DND-41 (cell line): ENCODE measurements at regions not wholly inside any gene's neighbourhood (a gene's known extent, or its start where the extent isn't known, plus 50 kb on each side); places are given as distances from the start of the nearest gene placed in this dataset.

Experiments used
- ATAC-seq: fragments of 200-7000 bp; cut with Tn5 transposase; 3 replicates; pipeline ENCODE4 v1.9.1; 2021; ENCODE audit warnings: low read depth; ENCODE audit not compliant: insufficient read depth
- DNase-seq: peaks from one replicate; pipeline ENCODE4 v3.0.0-alpha.2; 2020
- H2AFZ ChIP-seq: 2 replicates; pipeline ENCODE4 v1.6.0; 2012; ENCODE audit warnings: low read depth, low read length
- H3K27ac ChIP-seq: 2 replicates; pipeline ENCODE4 v1.5.1; 2012; ENCODE audit warnings: low read length, inconsistent platforms
- H3K27me3 ChIP-seq: fragments of 200-600 bp; sonication (generic); 2 replicates; pipeline ENCODE4 v1.6.0; 2012; ENCODE audit warnings: low read length, mild to moderate bottlenecking, inconsistent platforms; ENCODE audit not compliant: insufficient read depth, poor library complexity
- H3K36me3 ChIP-seq: 2 replicates; pipeline ENCODE4 v1.5.1; 2012; ENCODE audit warnings: low read length, inconsistent platforms; ENCODE audit not compliant: insufficient read depth
- H3K4me1 ChIP-seq: 2 replicates; pipeline ENCODE4 v1.5.1; 2012; ENCODE audit warnings: mild to moderate bottlenecking, low read length; ENCODE audit not compliant: insufficient read depth
- H3K4me2 ChIP-seq: 2 replicates; pipeline ENCODE4 v1.6.0; 2012; ENCODE audit warnings: mild to moderate bottlenecking, moderate library complexity, low read length, inconsistent platforms; ENCODE audit not compliant: insufficient read depth
- H3K4me3 ChIP-seq, 2 experiments: fragments of 200-600 bp in 1 of 2; shearing (Covaris generic) in 1 of 2; 2 replicates each; pipeline ENCODE4 v1.5.1; 2012 to 2016; ENCODE audit warnings: inconsistent platforms in 2 of 2, low read length in 2 of 2, mild to moderate bottlenecking in 2 of 2, low read depth in 1 of 2, moderate library complexity in 1 of 2
- H3K79me2 ChIP-seq: 2 replicates; pipeline ENCODE4 v1.6.0; 2012; ENCODE audit warnings: low read length, inconsistent platforms; ENCODE audit not compliant: insufficient read depth
- H3K9ac ChIP-seq: 2 replicates; pipeline ENCODE4 v1.6.0; 2012; ENCODE audit warnings: low read depth, mild to moderate bottlenecking, inconsistent platforms, low read length, moderate library complexity
- H3K9me3 ChIP-seq: 2 replicates; pipeline ENCODE4 v1.5.1; 2012; ENCODE audit warnings: low read length, moderate library complexity, mild to moderate bottlenecking, inconsistent platforms; ENCODE audit not compliant: insufficient read depth, severe bottlenecking
- H4K20me1 ChIP-seq: 2 replicates; pipeline ENCODE4 v1.6.0; 2012; ENCODE audit warnings: low read length; ENCODE audit not compliant: insufficient read depth
- EZH2 ChIP-seq: IDR thresholded peaks from 3 replicates; pipeline ENCODE4 v1.6.1; 2012; ENCODE audit warnings: borderline replicate concordance, low read depth, mild to moderate bottlenecking, moderate library complexity, low read length, inconsistent platforms; ENCODE audit not compliant: severe bottlenecking
- TF ChIP-seq, protein P1 (sequence below): IDR thresholded peaks from 2 replicates; pipeline ENCODE4 v1.5.1; 2012; ENCODE audit warnings: borderline replicate concordance, low read length, moderate library complexity, mild to moderate bottlenecking; ENCODE audit not compliant: poor library complexity, severe bottlenecking; ENCODE audit errors: extremely low read depth

GRCh38 chr3:72571052-72571451, 277.2 kb downstream of the SHQ1 start:
- TF ChIP-seq, protein P1, sequence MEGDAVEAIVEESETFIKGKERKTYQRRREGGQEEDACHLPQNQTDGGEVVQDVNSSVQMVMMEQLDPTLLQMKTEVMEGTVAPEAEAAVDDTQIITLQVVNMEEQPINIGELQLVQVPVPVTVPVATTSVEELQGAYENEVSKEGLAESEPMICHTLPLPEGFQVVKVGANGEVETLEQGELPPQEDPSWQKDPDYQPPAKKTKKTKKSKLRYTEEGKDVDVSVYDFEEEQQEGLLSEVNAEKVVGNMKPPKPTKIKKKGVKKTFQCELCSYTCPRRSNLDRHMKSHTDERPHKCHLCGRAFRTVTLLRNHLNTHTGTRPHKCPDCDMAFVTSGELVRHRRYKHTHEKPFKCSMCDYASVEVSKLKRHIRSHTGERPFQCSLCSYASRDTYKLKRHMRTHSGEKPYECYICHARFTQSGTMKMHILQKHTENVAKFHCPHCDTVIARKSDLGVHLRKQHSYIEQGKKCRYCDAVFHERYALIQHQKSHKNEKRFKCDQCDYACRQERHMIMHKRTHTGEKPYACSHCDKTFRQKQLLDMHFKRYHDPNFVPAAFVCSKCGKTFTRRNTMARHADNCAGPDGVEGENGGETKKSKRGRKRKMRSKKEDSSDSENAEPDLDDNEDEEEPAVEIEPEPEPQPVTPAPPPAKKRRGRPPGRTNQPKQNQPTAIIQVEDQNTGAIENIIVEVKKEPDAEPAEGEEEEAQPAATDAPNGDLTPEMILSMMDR = no peak
- TF ChIP-seq EZH2 = no peak
- Histone ChIP-seq H4K20me1 (no peaks in the 10 kb centered on the region), H2AFZ (no peak overlapping the region), H3K9ac (no peak overlapping the region), H3K79me2 (no peaks in the 10 kb centered on the region), H3K27ac (no peak overlapping the region), H3K4me1 (no peaks in the 10 kb centered on the region), H3K9me3 (no peaks in the 10 kb centered on the region), H3K4me2 (no peak overlapping the region), H3K4me3 (no peak overlapping the region), H3K27me3 (no peaks in the 10 kb centered on the region), H3K36me3 (no peaks in the 10 kb centered on the region)
- ATAC-seq (no peak), DNase-seq (no peak)

DNA sequence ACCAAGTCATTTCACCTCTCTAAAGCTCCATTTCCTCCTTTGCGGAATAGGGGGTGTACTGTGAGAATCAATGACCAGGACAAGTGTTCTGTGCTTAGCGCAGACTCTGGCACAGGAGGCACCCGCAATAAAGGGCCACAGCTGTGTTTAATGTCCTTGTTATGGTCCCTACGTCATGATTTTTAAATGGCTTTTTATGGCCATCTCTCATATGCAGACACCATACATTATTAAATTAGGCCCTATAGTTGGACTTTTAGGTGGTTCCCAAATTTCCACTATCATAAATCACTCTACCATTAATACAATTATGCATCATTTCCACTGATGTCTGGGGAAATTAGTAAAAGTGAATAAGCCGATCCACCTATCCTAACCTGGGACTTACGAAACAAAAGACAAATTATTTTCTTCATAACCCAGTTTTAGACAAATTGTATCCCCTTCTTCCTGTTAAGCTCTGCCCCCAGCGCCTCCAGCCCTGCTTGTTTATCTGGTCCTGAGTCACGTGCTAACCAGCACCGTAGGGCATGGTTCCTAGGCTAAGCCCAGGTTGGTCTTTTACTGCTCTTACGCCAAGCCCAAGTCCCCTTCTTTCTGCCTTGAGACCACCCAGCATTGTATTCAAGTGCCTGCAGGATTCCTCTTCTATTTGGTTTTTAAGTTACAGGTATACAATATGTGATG, 278.3 kb downstream of the SHQ1 start:
- H3K9ac ChIP-seq = no peak overlapping the region
- no peaks in the 10 kb centered on the region for H3K36me3 ChIP-seq
- no peak for DNase-seq
- no peak overlapping the region for H3K4me3 ChIP-seq
- TF ChIP-seq, protein P1 = no peak
- TF ChIP-seq EZH2 = no peak
- no peak for ATAC-seq
- no peaks in the 10 kb centered on the region for H3K4me1 ChIP-seq
- no peaks in the 10 kb centered on the region for H3K9me3 ChIP-seq
- no peak overlapping the region for H3K4me2 ChIP-seq
- H4K20me1 ChIP-seq = no peaks in the 10 kb centered on the region
- no peaks in the 10 kb centered on the region for H3K79me2 ChIP-seq
- no peak overlapping the region for H3K27ac ChIP-seq
- H2AFZ ChIP-seq = no peak overlapping the region
- no peaks in the 10 kb centered on the region for H3K27me3 ChIP-seq

DNA sequence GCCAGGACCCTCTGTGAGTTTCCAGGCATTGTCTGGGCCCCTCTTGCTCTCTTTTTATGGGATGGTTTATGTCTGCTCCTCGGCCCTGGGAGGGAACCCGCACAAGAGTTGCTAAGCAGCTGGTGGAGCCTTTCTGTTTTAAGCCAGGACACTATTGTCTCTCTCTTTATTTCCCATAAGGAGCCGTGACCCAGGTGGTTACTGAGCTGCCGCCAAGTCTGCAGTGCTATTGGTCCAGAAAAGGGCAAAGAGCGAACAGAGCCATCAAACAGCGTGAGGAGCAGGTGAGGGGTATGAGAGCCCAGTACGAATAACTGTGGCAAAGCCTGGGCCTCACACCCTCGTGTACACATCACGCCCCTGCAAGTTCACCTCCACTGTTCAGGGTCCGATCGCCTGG, 280.2 kb downstream of the SHQ1 start:
- H3K9me3 ChIP-seq = no peaks in the 10 kb centered on the region
- ATAC-seq (no peak), DNase-seq (no peak)
- H2AFZ ChIP-seq = no peak overlapping the region
- no peak overlapping the region for H3K4me3 ChIP-seq
- H3K4me2 ChIP-seq = no peak overlapping the region
- no peaks in the 10 kb centered on the region for H3K27me3 ChIP-seq
- no peak for TF ChIP-seq EZH2
- TF ChIP-seq, protein P1 = no peak
- no peaks in the 10 kb centered on the region for H3K36me3 ChIP-seq
- no peaks in the 10 kb centered on the region for H4K20me1 ChIP-seq
- H3K79me2 ChIP-seq = no peaks in the 10 kb centered on the region
- H3K27ac ChIP-seq = no peak overlapping the region
- peaks cover 10% of the 10 kb centered on the region for H3K4me1 ChIP-seq
- no peak overlapping the region for H3K9ac ChIP-seq

- H3K36me3 ChIP-seq = no peaks in the 10 kb centered on the region
- no peak for DNase-seq
Measured at GRCh38 chr3:72567474-72567873, 280.8 kb downstream of the SHQ1 start.

More at GRCh38 chr3:72567474-72567873, 280.8 kb downstream of the SHQ1 start:
- no peak overlapping the region for H2AFZ ChIP-seq
- H3K4me1 ChIP-seq = peaks cover 10% of the 10 kb centered on the region
- H3K9ac ChIP-seq = no peak overlapping the region
- H3K27me3 ChIP-seq = no peaks in the 10 kb centered on the region
- no peaks in the 10 kb centered on the region for H3K79me2 ChIP-seq
- H4K20me1 ChIP-seq = no peaks in the 10 kb centered on the region
- no peak overlapping the region for H3K4me2 ChIP-seq
- TF ChIP-seq, protein P1 = no peak
- no peak for TF ChIP-seq EZH2
- no peak for ATAC-seq
- no peak overlapping the region for H3K4me3 ChIP-seq
- no peaks in the 10 kb centered on the region for H3K9me3 ChIP-seq
- no peak overlapping the region for H3K27ac ChIP-seq
